Epithelial cell of esophagus (primary cell): ENCODE measurements at regions not wholly inside any gene's neighbourhood (a gene's known extent, or its start where the extent isn't known, plus 50 kb on each side); places are given as distances from the start of the nearest gene placed in this dataset.
A peak's percentile ranks its signal among the peaks of the same experiment; 100 is the strongest.

Experiments
- DNase-seq: peaks from one replicate; pipeline ENCODE4 v3.0.0; 2010; ENCODE audit warnings: low read depth
- H3K4me3 ChIP-seq: 2 replicates; pipeline ENCODE4 v1.5.1; 2011; ENCODE audit warnings: mild to moderate bottlenecking, low read length, control low read depth
- CTCF ChIP-seq: IDR thresholded peaks from 2 replicates; pipeline ENCODE4 v1.5.1; 2011; ENCODE audit warnings: low read depth, mild to moderate bottlenecking, low read length, control low read depth, inconsistent platforms; ENCODE audit not compliant: insufficient read depth; ENCODE audit errors: missing control alignments

- no peak for TF ChIP-seq CTCF
- H3K4me3 ChIP-seq = no peak overlapping the region
- no peak for DNase-seq
These were observed 661.7 kb downstream of the KCNT2 start for GRCh38 chr1:195946500-195946899.

- H3K4me3 ChIP-seq = no peak overlapping the region
- TF ChIP-seq CTCF = no peak
- DNase-seq = no peak
These were observed 666.4 kb downstream of the KCNT2 start for GRCh38 chr1:195941795-195942194.

DNA sequence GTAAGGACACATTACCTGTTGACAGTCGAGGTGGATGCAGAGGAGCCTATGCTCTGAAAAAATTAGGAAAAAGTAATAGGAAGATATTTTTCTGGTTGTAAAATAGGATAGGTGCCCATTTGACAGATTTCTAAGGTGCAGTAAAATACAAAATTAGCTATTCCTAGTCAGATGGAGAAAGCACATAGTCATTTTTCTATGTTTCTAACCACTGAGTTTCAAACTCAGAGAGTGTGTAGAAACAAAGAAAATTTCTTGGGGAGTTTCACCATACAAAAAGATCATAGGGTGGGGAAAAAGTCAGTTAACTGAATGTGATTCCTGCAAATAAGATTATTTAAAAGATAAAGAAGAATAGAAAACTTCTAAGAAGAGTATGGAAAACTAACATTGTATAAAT is 666.9 kb downstream of the KCNT2 start:
- no peak overlapping the region for H3K4me3 ChIP-seq
- no peak for TF ChIP-seq CTCF
- no peak for DNase-seq

- peak; percentile 57 for DNase-seq
These were observed 668.4 kb downstream of the KCNT2 start for GRCh38 chr1:195939844-195940243.

DNA sequence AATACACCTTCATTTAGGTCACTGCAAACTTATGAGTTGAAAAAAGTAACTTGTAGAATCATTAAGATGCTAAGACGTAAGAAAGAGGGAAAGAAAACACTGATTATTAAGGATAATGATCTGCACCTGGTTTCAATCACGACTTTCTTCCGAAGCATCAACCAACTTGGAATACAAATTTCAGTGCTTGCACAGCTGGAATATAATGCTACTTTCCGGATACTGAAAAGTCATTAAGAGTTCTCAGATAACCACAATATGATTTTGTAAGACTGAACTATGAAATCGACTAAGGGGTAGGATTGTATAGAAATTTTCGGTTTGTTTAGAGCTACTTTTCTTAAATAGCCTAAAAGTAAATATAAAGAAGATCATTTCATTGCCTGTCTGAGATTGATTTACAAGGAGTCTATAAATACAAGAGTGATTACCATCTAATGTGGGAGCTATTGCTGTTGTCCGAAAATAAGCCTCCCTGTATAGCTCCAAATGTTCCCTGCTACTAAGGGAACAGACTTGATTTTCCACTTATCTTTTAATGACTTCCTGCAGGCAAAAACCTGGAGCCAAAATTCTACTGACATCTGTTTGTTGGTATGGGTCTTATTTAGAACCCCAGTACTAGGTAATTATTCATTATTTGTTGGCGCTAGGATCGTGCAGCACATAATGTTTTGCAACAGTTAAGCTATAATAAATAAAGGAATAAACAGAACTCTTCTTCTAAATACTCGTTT is 673.3 kb downstream of the KCNT2 start:
- TF ChIP-seq CTCF = no peak
- no peak overlapping the region for H3K4me3 ChIP-seq
- no peak for DNase-seq

More at GRCh38 chr1:195939844-195940243, 668.4 kb downstream of the KCNT2 start:
- TF ChIP-seq CTCF = peak; percentile 71
- H3K4me3 ChIP-seq = no peak overlapping the region

GRCh38 chr1:195933835-195934234 is 674.4 kb downstream of the KCNT2 start:
- TF ChIP-seq CTCF = no peak
- DNase-seq = no peak
- no peak overlapping the region for H3K4me3 ChIP-seq

DNA sequence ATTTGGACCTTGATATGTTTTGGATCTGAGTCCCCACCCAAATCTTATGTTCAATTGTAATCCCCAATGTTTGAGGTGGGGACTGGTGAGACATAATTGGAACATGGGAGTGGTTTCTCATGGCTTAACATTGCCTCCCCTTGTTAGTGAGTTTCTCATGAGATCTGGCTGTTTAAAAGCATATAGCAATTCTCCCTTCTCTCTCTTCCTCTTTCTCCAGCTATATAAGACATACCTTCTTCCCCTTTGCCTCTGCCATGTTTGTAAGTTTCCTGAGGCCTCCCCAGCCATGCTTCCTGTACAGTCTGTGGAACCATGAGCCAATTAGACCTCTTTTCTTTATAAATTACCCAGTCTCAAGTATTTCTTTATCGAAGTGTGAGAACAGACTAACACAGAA is 692.4 kb downstream of the KCNT2 start:
- H3K4me3 ChIP-seq = no peak overlapping the region

More for the DNA sequence above, 692.4 kb downstream of the KCNT2 start:
- no peak for DNase-seq
- TF ChIP-seq CTCF = no peak
